H9 (cell line): ENCODE measurements at regions not wholly inside any gene's neighbourhood (a gene's known extent, or its start where the extent isn't known, plus 50 kb on each side); places are given as distances from the start of the nearest gene placed in this dataset.

ENCODE experiments used
- DNase-seq: peaks from one replicate; pipeline ENCODE4 v3.0.0-alpha.2; 2017
- H2AFZ ChIP-seq: one replicate; pipeline ENCODE4 v1.6.1; 2013; ENCODE audit warnings: mild to moderate bottlenecking, low read length, control low read depth, moderate library complexity
- H2AK5ac ChIP-seq: 2 replicates; pipeline ENCODE4 v1.6.1; 2013; ENCODE audit warnings: low read length, control low read depth, mixed read lengths; ENCODE audit not compliant: insufficient read length
- H2BK120ac ChIP-seq: one replicate; pipeline ENCODE4 v1.6.1; 2013; ENCODE audit warnings: low read depth, mild to moderate bottlenecking, low read length, control low read depth, inconsistent platforms; ENCODE audit not compliant: poor library complexity, severe bottlenecking
- H2BK12ac ChIP-seq: 2 replicates; pipeline ENCODE4 v1.6.1; 2013; ENCODE audit warnings: low read length, control low read depth, mixed read lengths, low read depth; ENCODE audit not compliant: insufficient read length
- H2BK15ac ChIP-seq: 2 replicates; pipeline ENCODE4 v1.6.1; 2013; ENCODE audit warnings: low read depth, low read length, control low read depth
- H2BK20ac ChIP-seq: one replicate; pipeline ENCODE4 v1.6.1; 2013; ENCODE audit warnings: low read depth, mild to moderate bottlenecking, low read length, control low read depth, inconsistent platforms; ENCODE audit not compliant: poor library complexity, severe bottlenecking
- H2BK5ac ChIP-seq: 2 replicates; pipeline ENCODE4 v1.6.1; 2013; ENCODE audit warnings: low read length, control low read depth, mixed read lengths; ENCODE audit not compliant: insufficient read length
- H3K14ac ChIP-seq: 2 replicates; pipeline ENCODE4 v1.6.1; 2013; ENCODE audit warnings: low read length, control low read depth; ENCODE audit not compliant: insufficient read depth
- H3K18ac ChIP-seq: 2 replicates; pipeline ENCODE4 v1.6.1; 2013; ENCODE audit warnings: low read depth, mild to moderate bottlenecking, mixed read lengths, low read length, control low read depth; ENCODE audit not compliant: insufficient read length
- H3K23ac ChIP-seq: 2 replicates; pipeline ENCODE4 v1.6.1; 2013; ENCODE audit warnings: low read length, control low read depth, mixed read lengths, low read depth; ENCODE audit not compliant: insufficient read length
- H3K23me2 ChIP-seq: 2 replicates; pipeline ENCODE4 v1.6.1; 2013; ENCODE audit warnings: low read depth, mild to moderate bottlenecking, mixed read lengths, low read length, control low read depth; ENCODE audit not compliant: insufficient read length, poor library complexity, severe bottlenecking
- H3K27ac ChIP-seq: 2 replicates; pipeline ENCODE4 v1.5.1; 2013; ENCODE audit warnings: low read length, control low read depth, mixed read lengths, low read depth; ENCODE audit not compliant: insufficient read length
- H3K27me3 ChIP-seq: 2 replicates; pipeline ENCODE4 v1.6.1; 2013; ENCODE audit warnings: low read length, control low read depth, inconsistent platforms; ENCODE audit not compliant: insufficient read depth
- H3K4ac ChIP-seq: 2 replicates; pipeline ENCODE4 v1.6.1; 2013; ENCODE audit warnings: low read depth, mild to moderate bottlenecking, control low read depth, inconsistent platforms, low read length, moderate library complexity
- H3K4me1 ChIP-seq: 2 replicates; pipeline ENCODE4 v1.6.1; 2013; ENCODE audit warnings: low read length, control low read depth, inconsistent platforms; ENCODE audit not compliant: insufficient read depth
- H3K4me2 ChIP-seq: 2 replicates; pipeline ENCODE4 v1.6.1; 2013; ENCODE audit warnings: low read length, control low read depth, mixed read lengths; ENCODE audit not compliant: insufficient read length, insufficient read depth
- H3K56ac ChIP-seq: 2 replicates; pipeline ENCODE4 v1.6.1; 2013; ENCODE audit warnings: low read depth, mild to moderate bottlenecking, mixed read lengths, low read length, control low read depth; ENCODE audit not compliant: insufficient read length
- H3K79me1 ChIP-seq: 2 replicates; pipeline ENCODE4 v1.6.1; 2013; ENCODE audit warnings: low read depth, mild to moderate bottlenecking, moderate library complexity, low read length, control low read depth, inconsistent platforms; ENCODE audit not compliant: insufficient read depth, poor library complexity, severe bottlenecking
- H3K79me2 ChIP-seq: 2 replicates; pipeline ENCODE4 v1.6.1; 2013; ENCODE audit warnings: low read length, control low read depth, inconsistent platforms; ENCODE audit not compliant: insufficient read depth
- H3K9ac ChIP-seq: 2 replicates; pipeline ENCODE4 v1.6.1; 2013; ENCODE audit warnings: low read length, control low read depth, mixed read lengths; ENCODE audit not compliant: insufficient read length; ENCODE audit errors: extremely low read depth
- H3K9me3 ChIP-seq: one replicate; pipeline ENCODE4 v1.6.1; 2013; ENCODE audit warnings: low read depth, low read length, inconsistent platforms; ENCODE audit not compliant: control insufficient read depth
- H3T11ph ChIP-seq: one replicate; pipeline ENCODE4 v1.6.1; 2013; ENCODE audit warnings: mild to moderate bottlenecking, low read length, control low read depth, inconsistent platforms
- H4K20me1 ChIP-seq: one replicate; pipeline ENCODE4 v1.6.1; 2013; ENCODE audit not compliant: control insufficient read depth, insufficient read length, insufficient read depth
- H4K5ac ChIP-seq: 2 replicates; pipeline ENCODE4 v1.6.1; 2013; ENCODE audit warnings: low read depth, mild to moderate bottlenecking, mixed read lengths, low read length, control low read depth; ENCODE audit not compliant: insufficient read length
- H4K8ac ChIP-seq: replicated peaks from 2 replicates; pipeline ENCODE4 v1.6.1; 2013; ENCODE audit warnings: low read length, control low read depth, mixed read lengths, low read depth; ENCODE audit not compliant: insufficient read length
- H4K91ac ChIP-seq: 2 replicates; pipeline ENCODE4 v1.6.1; 2013; ENCODE audit warnings: low read depth, mild to moderate bottlenecking, moderate library complexity, mixed read lengths, low read length, control low read depth; ENCODE audit not compliant: insufficient read length
- H3K27ac Mint-ChIP-seq, 3 experiments: 2 replicates in 2 of 3; 3 replicates in 1 of 3; pipeline ENCODE4 v1.8.0; 2020 to 2021; ENCODE audit warnings: mixed read lengths in 3 of 3, mild to moderate bottlenecking in 1 of 3, moderate library complexity in 1 of 3
- H3K27me3 Mint-ChIP-seq: 2 replicates; pipeline ENCODE4 v1.8.0; 2021; ENCODE audit warnings: low read depth, mild to moderate bottlenecking, moderate library complexity, mixed read lengths
- H3K36me3 Mint-ChIP-seq, 3 experiments: 2 replicates in 2 of 3; 3 replicates in 1 of 3; pipeline ENCODE4 v1.8.0; 2020 to 2021; ENCODE audit warnings: low read depth in 3 of 3, mixed read lengths in 3 of 3; ENCODE audit not compliant: insufficient read depth in 1 of 3
- H3K4me1 Mint-ChIP-seq, 2 experiments: 2 replicates each; pipeline ENCODE4 v1.8.0; 2020; ENCODE audit warnings: mixed read lengths in 2 of 2
- H3K4me3 Mint-ChIP-seq, 2 experiments: 2 replicates in 1 of 2; 3 replicates in 1 of 2; pipeline ENCODE4 v1.8.0; 2020 to 2021; ENCODE audit warnings: mild to moderate bottlenecking in 2 of 2, mixed read lengths in 2 of 2, moderate library complexity in 1 of 2
- H3K9me3 Mint-ChIP-seq, 2 experiments: 2 replicates in 1 of 2; 3 replicates in 1 of 2; pipeline ENCODE4 v1.8.0; 2020; ENCODE audit warnings: mild to moderate bottlenecking in 2 of 2, mixed read lengths in 2 of 2, moderate library complexity in 1 of 2
- WGBS: extraction: QIAGEN DNeasy Blood & Tissue Kit; methylation state at CpG from one replicate; pipeline ENCODE4 v1.1.7; 2013; ENCODE audit warnings: missing lambda C conversion rate, low lambda C conversion rate, mixed read lengths; ENCODE audit not compliant: insufficient read length; ENCODE audit errors: extremely low coverage; 5-methylcytosine and 5-hydroxymethylcytosine counted together
- TF ChIP-seq, protein P1 (sequence below): fragments of 200-600 bp; sonication (generic); conservative IDR thresholded peaks from 3 replicates; pipeline ENCODE4 v1.8.0; 2021; ENCODE audit warnings: antibody characterized with exemption, mild to moderate bottlenecking

DNA sequence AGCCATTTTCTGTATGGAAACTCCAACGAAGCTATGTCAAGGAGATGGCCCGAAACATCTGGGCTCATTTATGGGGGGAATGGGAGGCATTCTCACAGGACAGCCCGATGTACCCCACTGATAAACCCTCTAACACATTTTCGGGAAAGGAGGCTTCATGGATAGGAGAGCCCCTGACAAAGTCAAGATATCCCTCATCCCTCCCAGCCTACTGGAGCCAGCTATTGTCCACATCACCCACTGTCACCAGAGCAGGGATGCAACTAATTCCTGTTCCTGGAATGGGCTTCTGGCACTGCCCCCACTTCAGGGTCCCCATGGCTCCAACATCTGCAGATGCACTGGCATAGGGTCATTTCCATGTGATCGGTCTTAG is 98.2 kb upstream of the BMPER start:
- no peak overlapping the region for H3T11ph ChIP-seq
- no peaks in the 10 kb centered on the region for H3K23me2 ChIP-seq
- no peaks in the 10 kb centered on the region for H3K4me1 ChIP-seq
- peaks cover 4 to 5% of the 10 kb centered on the region in 2 experiments for H3K4me1 Mint-ChIP-seq
- H3K4me2 ChIP-seq: no peak overlapping the region
- no peaks in the 10 kb centered on the region for H3K27me3 ChIP-seq
- no peak overlapping the region for H3K56ac ChIP-seq
- WGBS: no CpG with 5 or more reads among the region's 5 CpGs
- H3K9me3 Mint-ChIP-seq: no peaks in the 10 kb centered on the region
- H3K79me1 ChIP-seq: no peaks in the 10 kb centered on the region
- no peaks in the 10 kb centered on the region for H3K9me3 ChIP-seq
- TF ChIP-seq, protein P1, sequence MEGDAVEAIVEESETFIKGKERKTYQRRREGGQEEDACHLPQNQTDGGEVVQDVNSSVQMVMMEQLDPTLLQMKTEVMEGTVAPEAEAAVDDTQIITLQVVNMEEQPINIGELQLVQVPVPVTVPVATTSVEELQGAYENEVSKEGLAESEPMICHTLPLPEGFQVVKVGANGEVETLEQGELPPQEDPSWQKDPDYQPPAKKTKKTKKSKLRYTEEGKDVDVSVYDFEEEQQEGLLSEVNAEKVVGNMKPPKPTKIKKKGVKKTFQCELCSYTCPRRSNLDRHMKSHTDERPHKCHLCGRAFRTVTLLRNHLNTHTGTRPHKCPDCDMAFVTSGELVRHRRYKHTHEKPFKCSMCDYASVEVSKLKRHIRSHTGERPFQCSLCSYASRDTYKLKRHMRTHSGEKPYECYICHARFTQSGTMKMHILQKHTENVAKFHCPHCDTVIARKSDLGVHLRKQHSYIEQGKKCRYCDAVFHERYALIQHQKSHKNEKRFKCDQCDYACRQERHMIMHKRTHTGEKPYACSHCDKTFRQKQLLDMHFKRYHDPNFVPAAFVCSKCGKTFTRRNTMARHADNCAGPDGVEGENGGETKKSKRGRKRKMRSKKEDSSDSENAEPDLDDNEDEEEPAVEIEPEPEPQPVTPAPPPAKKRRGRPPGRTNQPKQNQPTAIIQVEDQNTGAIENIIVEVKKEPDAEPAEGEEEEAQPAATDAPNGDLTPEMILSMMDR: no peak
- H3K79me2 ChIP-seq: no peaks in the 10 kb centered on the region
- no peaks in the 10 kb centered on the region for H4K20me1 ChIP-seq
- H2BK5ac ChIP-seq: no peak overlapping the region
- H3K23ac ChIP-seq: no peak overlapping the region
- no peak overlapping the region for H2AFZ ChIP-seq
- no peak overlapping the region for H3K9ac ChIP-seq
- H3K27ac ChIP-seq: no peak overlapping the region
- H3K4me3 Mint-ChIP-seq: no peak overlapping the region
- H2AK5ac ChIP-seq: no peak overlapping the region
- no peaks in the 10 kb centered on the region for H3K36me3 Mint-ChIP-seq
- H3K27me3 Mint-ChIP-seq: no peaks in the 10 kb centered on the region
- H4K8ac ChIP-seq: no peak overlapping the region
- H3K14ac ChIP-seq: no peak overlapping the region
- no peak overlapping the region for H3K18ac ChIP-seq
- no peak overlapping the region for H3K4ac ChIP-seq
- no peak overlapping the region for H3K27ac Mint-ChIP-seq
- no peak for DNase-seq
- H2BK20ac ChIP-seq: no peak overlapping the region
- H2BK120ac ChIP-seq: no peak overlapping the region
- no peak overlapping the region for H2BK12ac ChIP-seq
- H4K5ac ChIP-seq: no peak overlapping the region
- no peak overlapping the region for H4K91ac ChIP-seq
- no peak overlapping the region for H2BK15ac ChIP-seq
